ENCODE measurements at regions not wholly inside any gene's neighbourhood (a gene's known extent, or its start where the extent isn't known, plus 50 kb on each side); places are given as distances from the start of the nearest gene placed in this dataset.

GRCh38 chr20:51143652-51144051, 120.7 kb upstream of the KCNG1 start:
- no peak for ATAC-seq
- DNase-seq (ENCODE audit: low read depth in 1 of 2, low spot score in 1 of 2) = no peak
- no peaks in the 10 kb centered on the region for H3K4me1 ChIP-seq
- no peak overlapping the region for H3K4me3 ChIP-seq
- 39% methylated on average over 2 of the region's 2 CpGs for WGBS (ENCODE audit: missing lambda C conversion rate)
- TF ChIP-seq MAZ (IDR thresholded peaks at IDR 0.05; ENCODE audit: borderline replicate concordance, low read depth, low read length) = no peak
- TF ChIP-seq, protein P1, sequence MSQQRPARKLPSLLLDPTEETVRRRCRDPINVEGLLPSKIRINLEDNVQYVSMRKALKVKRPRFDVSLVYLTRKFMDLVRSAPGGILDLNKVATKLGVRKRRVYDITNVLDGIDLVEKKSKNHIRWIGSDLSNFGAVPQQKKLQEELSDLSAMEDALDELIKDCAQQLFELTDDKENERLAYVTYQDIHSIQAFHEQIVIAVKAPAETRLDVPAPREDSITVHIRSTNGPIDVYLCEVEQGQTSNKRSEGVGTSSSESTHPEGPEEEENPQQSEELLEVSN (IDR thresholded peaks at IDR 0.05; ENCODE audit: borderline replicate concordance, low read depth) = no peak
- no peak for TF ChIP-seq NR3C1 (IDR thresholded peaks at IDR 0.05)
- no peak for TF ChIP-seq USF2 (IDR thresholded peaks at IDR 0.05)
- TF ChIP-seq SMC3 (IDR thresholded peaks at IDR 0.05) = no peak
- TF ChIP-seq FOXS1 (CRISPR knock-in tag; IDR thresholded peaks at IDR 0.05) = no peak
- TF ChIP-seq ZNF302 (CRISPR knock-in tag; IDR thresholded peaks at IDR 0.05) = no peak
- no peak for TF ChIP-seq HDAC2 (IDR thresholded peaks at IDR 0.05)
- no peak for TF ChIP-seq HMGXB4 (CRISPR knock-in tag; IDR thresholded peaks at IDR 0.05; ENCODE audit: borderline replicate concordance)
- no peak for TF ChIP-seq TFCP2L1 (CRISPR knock-in tag; IDR thresholded peaks at IDR 0.05)
- TF ChIP-seq POLR2A (IDR thresholded peaks at IDR 0.05; ENCODE audit: low read length) = no peak
- no peak for TF ChIP-seq HOXB13 (CRISPR knock-in tag; IDR thresholded peaks at IDR 0.05; ENCODE audit: low read depth)
- no peak for TF ChIP-seq CBX2 (IDR thresholded peaks at IDR 0.05; ENCODE audit: borderline replicate concordance, low read depth)
- no peak for TF ChIP-seq RAD21 (conservative IDR thresholded peaks at IDR 0.05 in 1 of 2, IDR thresholded peaks at IDR 0.05 in 1 of 2)
- no peak for TF ChIP-seq EP300 (IDR thresholded peaks at IDR 0.05)
- CTCF ChIA-PET = interaction anchor here (2.6 kb wide), 1 partner anchor 16 kb away, joined by 9 read pairs; no protein-coding TSS in a partner anchor
- H3K4me2 ChIP-seq = no peak overlapping the region
- H3K9me3 ChIP-seq = peaks cover 14% of the 10 kb centered on the region; the same call in 1 of the 3 replicates
- FAIRE-seq = no peak
- H3K27ac ChIP-seq = no peak overlapping the region
- POLR2A ChIA-PET = no interaction called here

DNA sequence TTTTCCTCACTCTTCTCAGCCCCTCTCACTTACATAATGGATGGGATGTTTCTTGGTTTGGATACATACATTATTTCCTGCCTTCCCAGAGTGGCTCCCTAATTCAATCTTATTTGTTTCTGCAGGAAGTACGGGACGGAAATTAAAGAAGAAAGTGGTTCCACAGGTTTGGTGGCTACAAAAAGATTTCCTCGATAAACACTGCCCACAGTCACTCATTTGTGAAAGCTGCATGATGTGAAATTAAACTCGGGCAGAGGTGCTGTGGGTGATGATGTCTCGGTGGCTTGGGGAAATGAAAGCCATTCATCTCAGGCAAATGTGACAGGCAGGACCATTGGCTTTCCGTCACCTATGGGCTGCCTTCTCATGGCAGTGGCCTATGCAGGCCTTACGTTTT, 119.5 kb upstream of the KCNG1 start:
- no peak for ATAC-seq
- FAIRE-seq = no peak
- ChIA-PET POLR2A (no interaction called here), CTCF (no interaction called here)
- TF ChIP-seq GATA3 (IDR thresholded peaks at IDR 0.05; ENCODE audit: borderline replicate concordance) (no peak), MYC (IDR thresholded peaks at IDR 0.05; ENCODE audit: borderline replicate concordance, low read length) (no peak), MAX (IDR thresholded peaks at IDR 0.05) (no peak), JUNB (IDR thresholded peaks at IDR 0.05) (no peak), KDM1A (IDR thresholded peaks at IDR 0.05; ENCODE audit: low read depth) (no peak), ATOH8 (CRISPR knock-in tag; IDR thresholded peaks at IDR 0.05; ENCODE audit: low read depth) (no peak), MAZ (IDR thresholded peaks at IDR 0.05; ENCODE audit: borderline replicate concordance, low read depth, low read length) (no peak), POLR2AphosphoS2 (conservative IDR thresholded peaks at IDR 0.05; ENCODE audit: low read length) (no peak), RFX5 (IDR thresholded peaks at IDR 0.05) (no peak), CHD4 (IDR thresholded peaks at IDR 0.05; ENCODE audit: borderline replicate concordance) (no peak), ZC3H11A (IDR thresholded peaks at IDR 0.05) (no peak), JUN (IDR thresholded peaks at IDR 0.05) (no peak), CHD2 (IDR thresholded peaks at IDR 0.05; ENCODE audit: low read length, partially characterized antibody) (no peak), HOXA7 (CRISPR knock-in tag; IDR thresholded peaks at IDR 0.05) (no peak), EHF (CRISPR knock-in tag; IDR thresholded peaks at IDR 0.05) (no peak), HEYL (CRISPR knock-in tag; IDR thresholded peaks at IDR 0.05) (no peak), FOXS1 (CRISPR knock-in tag; IDR thresholded peaks at IDR 0.05) (no peak)
- TF ChIP-seq, protein P1 (IDR thresholded peaks at IDR 0.05; ENCODE audit: borderline replicate concordance, low read depth) = no peak
- TF ChIP-seq, protein P2, sequence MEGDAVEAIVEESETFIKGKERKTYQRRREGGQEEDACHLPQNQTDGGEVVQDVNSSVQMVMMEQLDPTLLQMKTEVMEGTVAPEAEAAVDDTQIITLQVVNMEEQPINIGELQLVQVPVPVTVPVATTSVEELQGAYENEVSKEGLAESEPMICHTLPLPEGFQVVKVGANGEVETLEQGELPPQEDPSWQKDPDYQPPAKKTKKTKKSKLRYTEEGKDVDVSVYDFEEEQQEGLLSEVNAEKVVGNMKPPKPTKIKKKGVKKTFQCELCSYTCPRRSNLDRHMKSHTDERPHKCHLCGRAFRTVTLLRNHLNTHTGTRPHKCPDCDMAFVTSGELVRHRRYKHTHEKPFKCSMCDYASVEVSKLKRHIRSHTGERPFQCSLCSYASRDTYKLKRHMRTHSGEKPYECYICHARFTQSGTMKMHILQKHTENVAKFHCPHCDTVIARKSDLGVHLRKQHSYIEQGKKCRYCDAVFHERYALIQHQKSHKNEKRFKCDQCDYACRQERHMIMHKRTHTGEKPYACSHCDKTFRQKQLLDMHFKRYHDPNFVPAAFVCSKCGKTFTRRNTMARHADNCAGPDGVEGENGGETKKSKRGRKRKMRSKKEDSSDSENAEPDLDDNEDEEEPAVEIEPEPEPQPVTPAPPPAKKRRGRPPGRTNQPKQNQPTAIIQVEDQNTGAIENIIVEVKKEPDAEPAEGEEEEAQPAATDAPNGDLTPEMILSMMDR (IDR thresholded peaks at IDR 0.05) = no peak
- TF ChIP-seq, protein P3, sequence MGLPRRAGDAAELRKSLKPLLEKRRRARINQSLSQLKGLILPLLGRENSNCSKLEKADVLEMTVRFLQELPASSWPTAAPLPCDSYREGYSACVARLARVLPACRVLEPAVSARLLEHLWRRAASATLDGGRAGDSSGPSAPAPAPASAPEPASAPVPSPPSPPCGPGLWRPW (IDR thresholded peaks at IDR 0.05) = no peak
- no peak overlapping the region for H3K4me2 ChIP-seq
- H3K9me3 ChIP-seq = peaks cover 14% of the 10 kb centered on the region; the same call in 1 of the 3 replicates
- no peaks in the 10 kb centered on the region for H3K4me1 ChIP-seq
- no peak overlapping the region for H3K27ac ChIP-seq
- 52% methylated on average over 7 of the region's 7 CpGs for WGBS (ENCODE audit: missing lambda C conversion rate)
- DNase-seq (ENCODE audit: low read depth in 1 of 2, low spot score in 1 of 2) = no peak
- H3K4me3 ChIP-seq = no peak overlapping the region
